ENCODE measurements at regions not wholly inside any gene's neighbourhood (a gene's known extent, or its start where the extent isn't known, plus 50 kb on each side); places are given as distances from the start of the nearest gene placed in this dataset.

DNA sequence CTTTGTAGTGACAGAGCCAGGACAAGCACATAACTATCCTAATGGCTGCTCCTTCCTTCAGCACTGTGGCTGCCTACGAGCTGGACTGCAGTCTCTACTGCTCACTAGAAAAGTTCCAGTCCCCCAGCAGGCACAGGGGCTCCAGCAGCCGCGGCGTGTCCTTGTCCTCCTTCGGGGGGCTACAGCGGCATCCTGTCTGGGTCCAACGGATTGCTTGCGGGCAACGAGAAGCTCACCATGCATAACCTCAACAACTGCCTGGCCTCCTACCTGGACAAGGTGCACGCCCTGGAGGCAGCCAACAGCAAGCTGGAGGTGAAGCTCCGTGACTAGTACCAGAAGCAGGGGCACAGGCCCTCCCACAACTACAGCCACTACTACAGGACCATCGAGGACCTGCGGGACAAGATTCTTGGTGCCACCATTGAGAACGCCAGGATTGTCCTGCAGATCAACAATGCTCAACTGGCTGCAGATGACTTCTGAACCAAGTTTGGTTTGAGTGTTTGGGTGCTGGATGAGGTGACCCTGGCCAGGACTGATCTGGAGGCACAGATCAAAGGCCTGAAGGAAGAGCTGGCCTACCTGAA is 169.4 kb downstream of the NDUFA12 start:
- ATAC-seq = no peak
- Mint-ChIP-seq H3K27ac (no peak overlapping the region), H3K36me3 (no peaks in the 10 kb centered on the region), H3K4me3 (no peak overlapping the region), H3K4me1 (peaks cover 4 to 10% of the 10 kb centered on the region in 2 donors), H3K9me3 (no peaks in the 10 kb centered on the region), H3K27me3 (ENCODE audit: low read depth in 2 of 2) (peaks cover 0 to 2% of the 10 kb centered on the region in 2 donors)
- Histone ChIP-seq H3K27ac (ENCODE audit: low read length) (no peak overlapping the region), H3K4me3 (ENCODE audit: low read length) (no peak overlapping the region), H3K36me3 (ENCODE audit: control insufficient read depth, insufficient read depth, low read length) (no peaks in the 10 kb centered on the region), H3K27me3 (ENCODE audit: control insufficient read depth, insufficient read depth, low read length) (no peaks in the 10 kb centered on the region), H3K9me3 (ENCODE audit: control insufficient read depth, insufficient read depth, low read length) (no peaks in the 10 kb centered on the region), H3K4me1 (ENCODE audit: control insufficient read depth, insufficient read depth, low read length) (peaks cover 26% of the 10 kb centered on the region)
- 92% methylated on average over 14 of the region's 14 CpGs for WGBS (ENCODE audit: insufficient coverage)
- DNase-seq = no peak
- intact Hi-C loops (cut with micrococcal nuclease) = no loop called here
- TF ChIP-seq, protein P1, sequence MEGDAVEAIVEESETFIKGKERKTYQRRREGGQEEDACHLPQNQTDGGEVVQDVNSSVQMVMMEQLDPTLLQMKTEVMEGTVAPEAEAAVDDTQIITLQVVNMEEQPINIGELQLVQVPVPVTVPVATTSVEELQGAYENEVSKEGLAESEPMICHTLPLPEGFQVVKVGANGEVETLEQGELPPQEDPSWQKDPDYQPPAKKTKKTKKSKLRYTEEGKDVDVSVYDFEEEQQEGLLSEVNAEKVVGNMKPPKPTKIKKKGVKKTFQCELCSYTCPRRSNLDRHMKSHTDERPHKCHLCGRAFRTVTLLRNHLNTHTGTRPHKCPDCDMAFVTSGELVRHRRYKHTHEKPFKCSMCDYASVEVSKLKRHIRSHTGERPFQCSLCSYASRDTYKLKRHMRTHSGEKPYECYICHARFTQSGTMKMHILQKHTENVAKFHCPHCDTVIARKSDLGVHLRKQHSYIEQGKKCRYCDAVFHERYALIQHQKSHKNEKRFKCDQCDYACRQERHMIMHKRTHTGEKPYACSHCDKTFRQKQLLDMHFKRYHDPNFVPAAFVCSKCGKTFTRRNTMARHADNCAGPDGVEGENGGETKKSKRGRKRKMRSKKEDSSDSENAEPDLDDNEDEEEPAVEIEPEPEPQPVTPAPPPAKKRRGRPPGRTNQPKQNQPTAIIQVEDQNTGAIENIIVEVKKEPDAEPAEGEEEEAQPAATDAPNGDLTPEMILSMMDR (IDR thresholded peaks at IDR 0.05) = no peak

DNA sequence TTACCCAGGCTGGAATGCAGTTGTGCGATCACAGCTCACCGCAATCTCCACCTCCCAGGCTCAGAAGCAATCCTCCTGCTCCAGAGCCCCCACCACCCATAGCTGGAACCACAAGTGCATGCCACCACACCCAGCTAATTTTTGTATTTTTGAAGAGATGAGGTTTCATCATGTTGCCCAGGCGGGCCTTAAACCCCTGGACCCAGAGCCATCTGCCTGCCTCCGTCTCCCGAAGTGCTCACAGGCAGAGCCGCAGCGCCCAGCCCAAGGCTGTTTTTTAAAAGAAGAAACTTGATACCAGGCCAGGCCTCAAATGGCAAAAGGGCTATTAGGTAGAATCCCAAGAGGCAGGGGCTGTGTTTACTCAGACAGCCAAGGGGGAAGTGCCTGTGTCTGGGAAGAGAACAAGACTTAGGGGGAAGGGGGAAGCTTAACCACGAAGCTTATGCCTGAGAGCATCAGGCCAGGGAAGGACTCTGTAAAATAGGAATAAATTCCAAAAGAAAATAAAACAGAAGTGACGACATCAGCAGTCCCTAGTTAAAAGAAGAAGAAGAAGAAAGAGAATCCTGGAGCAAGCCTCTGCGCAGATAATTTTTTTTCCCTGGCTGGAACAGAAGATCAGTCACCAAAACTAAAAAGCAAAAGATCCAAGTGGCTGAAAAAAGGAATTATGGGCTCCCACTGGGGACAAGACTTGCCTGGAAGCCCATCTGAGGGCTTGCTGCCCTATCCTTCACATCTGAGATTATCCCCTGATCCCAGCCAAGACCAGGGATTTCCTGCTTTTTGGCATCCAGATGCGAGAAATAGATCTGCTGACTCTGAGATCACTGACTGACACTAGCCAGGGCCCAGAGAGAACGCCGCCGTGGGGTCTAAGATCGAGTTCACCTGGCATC is 170.5 kb downstream of the NDUFA12 start:
- H3K27me3 Mint-ChIP-seq (ENCODE audit: low read depth in 2 of 2) = peaks cover 0 to 2% of the 10 kb centered on the region in 2 donors
- Histone ChIP-seq H3K4me3 (ENCODE audit: low read length) (no peak overlapping the region), H3K27ac (ENCODE audit: low read length) (no peak overlapping the region), H3K9me3 (ENCODE audit: control insufficient read depth, insufficient read depth, low read length) (no peaks in the 10 kb centered on the region), H3K36me3 (ENCODE audit: control insufficient read depth, insufficient read depth, low read length) (no peaks in the 10 kb centered on the region), H3K27me3 (ENCODE audit: control insufficient read depth, insufficient read depth, low read length) (no peaks in the 10 kb centered on the region), H3K4me1 (ENCODE audit: control insufficient read depth, insufficient read depth, low read length) (peaks cover 26% of the 10 kb centered on the region)
- H3K4me1 Mint-ChIP-seq = peaks cover 0 to 10% of the 10 kb centered on the region in 2 donors
- no peaks in the 10 kb centered on the region for H3K9me3 Mint-ChIP-seq
- no peaks in the 10 kb centered on the region for H3K36me3 Mint-ChIP-seq
- 94% methylated on average over 15 of the region's 15 CpGs for WGBS (ENCODE audit: insufficient coverage)
- no peak for DNase-seq
- no peak for ATAC-seq
- intact Hi-C loops (cut with micrococcal nuclease) = no loop called here
- no peak overlapping the region for H3K4me3 Mint-ChIP-seq
- TF ChIP-seq, protein P1 (IDR thresholded peaks at IDR 0.05) = no peak
- H3K27ac Mint-ChIP-seq = no peak overlapping the region

DNA sequence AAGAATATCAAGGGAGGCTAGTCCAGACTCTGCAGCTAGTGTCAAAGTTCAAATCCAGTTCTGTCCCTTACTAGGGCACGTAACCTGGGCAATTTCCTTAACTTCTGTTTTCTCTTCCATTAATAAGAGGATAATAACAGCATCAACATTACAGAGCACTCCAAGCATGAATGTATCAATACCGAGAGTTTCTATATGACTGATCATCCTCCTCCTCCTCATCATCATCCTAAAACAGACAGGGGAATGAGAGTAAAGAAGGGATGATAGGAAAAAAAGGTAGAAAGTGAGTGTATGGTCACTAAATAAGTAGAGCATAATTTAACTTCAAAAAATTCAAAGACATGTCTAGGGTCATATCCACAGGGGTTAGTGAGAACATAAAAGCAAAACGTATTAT is 171.4 kb downstream of the NDUFA12 start:
- Mint-ChIP-seq H3K36me3 (no peaks in the 10 kb centered on the region), H3K27me3 (ENCODE audit: low read depth in 2 of 2) (peaks cover 0 to 2% of the 10 kb centered on the region in 2 donors), H3K9me3 (no peaks in the 10 kb centered on the region), H3K4me1 (peaks cover 0 to 10% of the 10 kb centered on the region in 2 donors), H3K27ac (no peak overlapping the region), H3K4me3 (no peak overlapping the region)
- ATAC-seq (no peak), DNase-seq (no peak)
- intact Hi-C loops (cut with micrococcal nuclease) = no loop called here
- 96% methylated on average over 2 of the region's 3 CpGs for WGBS (ENCODE audit: insufficient coverage)
- no peaks in the 10 kb centered on the region for H3K36me3 ChIP-seq (ENCODE audit: control insufficient read depth, insufficient read depth, low read length)
- H3K9me3 ChIP-seq (ENCODE audit: control insufficient read depth, insufficient read depth, low read length) = no peaks in the 10 kb centered on the region
- no peak overlapping the region for H3K4me3 ChIP-seq (ENCODE audit: low read length)
- no peak overlapping the region for H3K27ac ChIP-seq (ENCODE audit: low read length)
- H3K27me3 ChIP-seq (ENCODE audit: control insufficient read depth, insufficient read depth, low read length) = no peaks in the 10 kb centered on the region
- peaks cover 26% of the 10 kb centered on the region for H3K4me1 ChIP-seq (ENCODE audit: control insufficient read depth, insufficient read depth, low read length)
- TF ChIP-seq, protein P1 (IDR thresholded peaks at IDR 0.05) = no peak
